ENCODE measurements at regions not wholly inside any gene's neighbourhood (a gene's known extent, or its start where the extent isn't known, plus 50 kb on each side); places are given as distances from the start of the nearest gene placed in this dataset.

- intact Hi-C loops (cut with DNase I): no loop called here
- Histone ChIP-seq H3K36me3 (no peaks in the 10 kb centered on the region), H3K9me3 (peaks cover 0 to 4% of the 10 kb centered on the region in 2 donors), H3K4me1 (no peaks in the 10 kb centered on the region), H3K4me3 (no peak overlapping the region), H3K27ac (no peak overlapping the region), H3K27me3 (no peaks in the 10 kb centered on the region)
- DNase-seq: no peak
- ATAC-seq: no peak
- TF ChIP-seq, protein P1, sequence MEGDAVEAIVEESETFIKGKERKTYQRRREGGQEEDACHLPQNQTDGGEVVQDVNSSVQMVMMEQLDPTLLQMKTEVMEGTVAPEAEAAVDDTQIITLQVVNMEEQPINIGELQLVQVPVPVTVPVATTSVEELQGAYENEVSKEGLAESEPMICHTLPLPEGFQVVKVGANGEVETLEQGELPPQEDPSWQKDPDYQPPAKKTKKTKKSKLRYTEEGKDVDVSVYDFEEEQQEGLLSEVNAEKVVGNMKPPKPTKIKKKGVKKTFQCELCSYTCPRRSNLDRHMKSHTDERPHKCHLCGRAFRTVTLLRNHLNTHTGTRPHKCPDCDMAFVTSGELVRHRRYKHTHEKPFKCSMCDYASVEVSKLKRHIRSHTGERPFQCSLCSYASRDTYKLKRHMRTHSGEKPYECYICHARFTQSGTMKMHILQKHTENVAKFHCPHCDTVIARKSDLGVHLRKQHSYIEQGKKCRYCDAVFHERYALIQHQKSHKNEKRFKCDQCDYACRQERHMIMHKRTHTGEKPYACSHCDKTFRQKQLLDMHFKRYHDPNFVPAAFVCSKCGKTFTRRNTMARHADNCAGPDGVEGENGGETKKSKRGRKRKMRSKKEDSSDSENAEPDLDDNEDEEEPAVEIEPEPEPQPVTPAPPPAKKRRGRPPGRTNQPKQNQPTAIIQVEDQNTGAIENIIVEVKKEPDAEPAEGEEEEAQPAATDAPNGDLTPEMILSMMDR (IDR thresholded peaks at IDR 0.05): no peak
Measured at GRCh38 chr4:57665806-57666205, 555.6 kb upstream of the IGFBP7 start.

- TF ChIP-seq, protein P1 (IDR thresholded peaks at IDR 0.05): no peak
- intact Hi-C loops (cut with DNase I): no loop called here
- Histone ChIP-seq H3K4me3 (no peak overlapping the region), H3K9me3 (peaks cover 0 to 4% of the 10 kb centered on the region in 2 donors), H3K36me3 (no peaks in the 10 kb centered on the region), H3K27me3 (no peaks in the 10 kb centered on the region), H3K27ac (no peak overlapping the region), H3K4me1 (no peaks in the 10 kb centered on the region)
- DNase-seq (no peak), ATAC-seq (no peak)
Measured at GRCh38 chr4:57661517-57662090, 551.4 kb upstream of the IGFBP7 start.

GRCh38 chr4:57658673-57659072 is 548.5 kb upstream of the IGFBP7 start:
- Histone ChIP-seq H3K36me3 (no peaks in the 10 kb centered on the region), H3K27ac (no peak overlapping the region), H3K4me3 (no peak overlapping the region), H3K27me3 (no peaks in the 10 kb centered on the region), H3K4me1 (no peaks in the 10 kb centered on the region), H3K9me3 (no peaks in the 10 kb centered on the region)
- intact Hi-C loops (cut with DNase I): no loop called here
- TF ChIP-seq, protein P1 (IDR thresholded peaks at IDR 0.05): no peak
- ATAC-seq (no peak), DNase-seq (no peak)

GRCh38 chr4:57658188-57658587 is 548.0 kb upstream of the IGFBP7 start:
- DNase-seq (no peak), ATAC-seq (no peak)
- Histone ChIP-seq H3K4me3 (no peak overlapping the region), H3K4me1 (no peaks in the 10 kb centered on the region), H3K27ac (no peak overlapping the region), H3K36me3 (no peaks in the 10 kb centered on the region), H3K9me3 (no peaks in the 10 kb centered on the region), H3K27me3 (no peaks in the 10 kb centered on the region)
- TF ChIP-seq, protein P1 (IDR thresholded peaks at IDR 0.05): no peak
- intact Hi-C loops (cut with DNase I): no loop called here

- DNase-seq: no peak
- intact Hi-C loops (cut with DNase I): no loop called here
- TF ChIP-seq, protein P1 (IDR thresholded peaks at IDR 0.05): no peak
- H3K27ac ChIP-seq: no peak overlapping the region
- H3K9me3 ChIP-seq: no peaks in the 10 kb centered on the region
- H3K27me3 ChIP-seq: no peaks in the 10 kb centered on the region
- no peak overlapping the region for H3K4me3 ChIP-seq
- no peaks in the 10 kb centered on the region for H3K4me1 ChIP-seq
- H3K36me3 ChIP-seq: no peaks in the 10 kb centered on the region
- no peak for ATAC-seq
Measured at GRCh38 chr4:57655342-57655741, 545.2 kb upstream of the IGFBP7 start.

All from left lung (tissue), 4 donors.